T-helper 1 cell treated with Interleukin-12 subunit alpha and Interleukin-12 subunit beta and Interleukin-4 antibody, amounts not matched to agents 30 ng/mL and 1 ng/mL, for 36 hours (primary cell): ENCODE measurements at regions not wholly inside any gene's neighbourhood (a gene's known extent, or its start where the extent isn't known, plus 50 kb on each side); places are given as distances from the start of the nearest gene placed in this dataset.
"Not testable (repeated sequence)": the region's sequence is repeated elsewhere in the genome, so short reads cannot be mapped to it uniquely, and the experiment has no call there.

Source experiments
- intact Hi-C: fragments of 100-400 bp; cut with micrococcal nuclease; formaldehyde crosslinking; loops from one replicate; pipeline ENCODE4 v1.15.1; 2024

GRCh38 chr18:56443166-56443907, 195.1 kb downstream of the TXNL1 start:
- intact Hi-C loops, result no loop called here

DNA sequence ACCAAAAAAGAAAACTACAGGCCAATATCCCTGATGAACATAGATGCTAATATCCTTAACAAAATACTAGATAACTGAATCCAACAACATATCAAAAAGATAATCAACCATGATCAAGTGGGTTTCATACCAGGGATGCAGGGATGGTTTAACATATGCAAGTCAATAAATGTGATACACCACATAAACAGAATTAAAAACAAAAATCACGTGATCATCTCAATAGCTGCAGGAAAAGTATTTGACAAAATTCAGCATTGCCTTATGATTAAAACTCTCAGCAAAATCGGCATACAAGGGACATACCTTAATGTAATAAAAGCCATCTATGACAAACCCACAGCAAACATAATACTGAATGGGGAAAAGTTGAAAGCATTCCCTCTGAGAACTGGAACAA, 199.9 kb downstream of the TXNL1 start:
- intact Hi-C loops, result not testable (repeated sequence)

GRCh38 chr18:56436651-56437050, 201.7 kb downstream of the TXNL1 start:
- intact Hi-C loops, result no loop called here

DNA sequence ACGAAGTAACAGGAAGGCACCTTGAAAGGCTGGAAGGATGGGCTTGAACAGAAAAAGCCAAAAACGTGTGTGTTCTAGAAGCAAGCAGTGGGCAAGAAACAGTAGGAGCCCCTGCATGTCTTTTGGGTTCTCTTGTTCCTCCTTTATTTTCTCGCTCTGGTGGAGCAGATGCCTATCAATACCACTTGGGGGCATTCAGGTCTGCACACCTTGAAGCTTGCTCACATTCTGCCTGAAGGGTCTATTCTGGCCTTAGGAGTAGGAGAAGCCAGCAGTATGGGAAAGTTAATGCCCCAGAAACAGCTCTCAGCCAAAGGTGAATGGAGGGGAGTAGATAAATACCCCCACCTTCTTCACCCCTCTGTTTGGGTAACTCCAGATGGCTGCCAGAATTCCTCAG, 204.5 kb downstream of the TXNL1 start:
- intact Hi-C loops, result no loop called here

DNA sequence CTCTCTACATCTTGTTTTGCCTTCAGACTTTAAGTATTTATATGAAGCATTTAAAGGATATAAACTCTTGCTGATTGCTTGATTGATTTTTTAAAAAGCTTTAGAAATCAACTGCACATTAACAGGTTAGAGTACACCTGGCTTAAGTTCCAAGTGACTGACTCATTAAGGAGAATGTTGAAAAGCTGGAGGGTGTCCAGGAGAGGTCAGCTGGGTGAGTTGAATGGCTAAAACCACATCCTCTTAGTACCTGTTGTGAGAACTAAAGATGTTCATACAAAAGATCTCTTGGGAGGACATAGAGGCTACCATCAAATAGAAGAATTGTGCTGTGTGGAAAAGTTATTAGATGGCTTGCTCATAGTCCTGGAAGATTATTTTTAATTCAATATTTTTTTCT, 206.8 kb downstream of the TXNL1 start:
- intact Hi-C loops, result no loop called here

DNA sequence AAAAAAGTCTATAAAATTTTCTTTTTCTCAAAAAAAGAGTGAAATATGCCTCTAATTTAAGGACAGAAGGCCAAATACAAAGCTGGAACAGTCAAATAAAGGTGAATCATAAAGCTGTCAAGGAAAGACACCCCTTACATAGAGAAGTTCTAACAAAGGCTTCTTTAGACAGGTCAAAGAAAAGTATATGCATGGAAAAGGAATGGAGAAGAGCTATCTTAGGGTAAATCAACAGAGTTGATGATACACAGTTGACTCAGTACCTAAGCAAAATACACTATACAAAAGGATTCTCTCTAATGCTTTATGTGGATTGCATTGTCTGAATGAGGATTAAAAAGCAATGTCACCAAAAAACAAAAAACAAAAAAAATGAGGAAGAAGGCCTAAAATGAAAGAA, 214.8 kb downstream of the TXNL1 start:
- intact Hi-C loops, result no loop called here

GRCh38 chr18:56421647-56422046, 216.7 kb downstream of the TXNL1 start:
- intact Hi-C loops, result no loop called here

DNA sequence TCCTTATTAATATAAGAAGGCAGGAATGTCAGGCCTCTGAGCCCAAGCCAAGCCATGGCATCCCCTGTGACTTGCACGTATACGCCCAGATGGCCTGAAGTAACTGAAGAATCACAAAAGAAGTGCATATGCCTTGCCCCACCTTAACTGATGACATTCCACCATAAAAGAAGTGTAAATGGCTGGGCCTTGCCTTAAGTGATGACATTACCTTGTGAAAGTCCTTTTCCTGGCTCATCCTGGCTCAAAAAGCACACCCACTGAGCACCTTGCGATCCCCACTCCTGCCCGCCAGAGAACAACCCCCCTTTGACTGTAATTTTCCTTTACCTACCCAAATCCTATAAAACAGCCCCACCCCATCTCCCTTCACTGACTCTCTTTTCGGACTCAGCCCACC, 217.5 kb downstream of the TXNL1 start:
- intact Hi-C loops, result not testable (repeated sequence)

GRCh38 chr18:56414357-56414756, 224.0 kb downstream of the TXNL1 start:
- intact Hi-C loops, result no loop called here

DNA sequence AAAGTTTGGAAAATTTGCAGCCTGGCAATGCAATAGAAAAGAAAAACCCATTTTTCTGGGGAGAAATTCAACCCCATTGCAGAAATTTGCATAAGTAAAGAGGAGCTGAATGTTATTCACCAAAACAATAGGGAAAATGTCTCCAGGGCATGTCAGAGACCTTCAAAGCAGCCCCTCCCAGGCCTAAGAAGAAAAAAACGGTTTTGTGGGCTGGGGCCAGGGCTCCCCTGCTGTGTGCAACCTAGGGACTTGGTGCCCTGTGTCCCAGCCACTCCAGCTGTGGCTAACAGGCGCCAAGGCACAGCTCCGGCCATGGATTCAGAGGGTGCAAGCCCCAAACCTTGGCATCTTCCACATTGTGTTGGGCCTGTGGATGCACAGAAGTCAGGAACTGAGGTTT, 224.5 kb downstream of the TXNL1 start:
- intact Hi-C loops, result no loop called here

DNA sequence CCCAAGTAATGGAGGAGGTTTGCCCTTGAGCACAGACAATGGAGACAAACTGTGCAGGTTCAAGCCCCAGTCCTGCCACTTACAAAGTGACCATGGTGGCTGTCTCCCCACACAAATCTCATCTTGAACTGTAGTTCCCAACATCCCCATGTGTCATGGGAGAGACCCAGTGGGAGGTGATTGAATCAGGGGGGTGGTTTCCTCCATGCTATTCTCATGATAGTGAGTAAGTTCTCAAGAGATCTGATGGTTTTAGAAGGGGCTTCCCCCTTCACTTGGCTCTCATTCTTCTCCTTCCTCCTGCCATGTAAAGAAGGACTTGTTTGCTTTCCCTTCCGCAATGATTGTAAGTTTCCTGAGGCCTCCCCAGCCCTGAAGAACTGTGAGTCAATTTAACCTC, 225.4 kb downstream of the TXNL1 start:
- intact Hi-C loops, result no loop called here

GRCh38 chr18:56409736-56410135, 228.7 kb downstream of the TXNL1 start:
- intact Hi-C loops, result no loop called here

- intact Hi-C loops, result no loop called here
Measured at GRCh38 chr18:56407646-56408180, 230.7 kb downstream of the TXNL1 start.

DNA sequence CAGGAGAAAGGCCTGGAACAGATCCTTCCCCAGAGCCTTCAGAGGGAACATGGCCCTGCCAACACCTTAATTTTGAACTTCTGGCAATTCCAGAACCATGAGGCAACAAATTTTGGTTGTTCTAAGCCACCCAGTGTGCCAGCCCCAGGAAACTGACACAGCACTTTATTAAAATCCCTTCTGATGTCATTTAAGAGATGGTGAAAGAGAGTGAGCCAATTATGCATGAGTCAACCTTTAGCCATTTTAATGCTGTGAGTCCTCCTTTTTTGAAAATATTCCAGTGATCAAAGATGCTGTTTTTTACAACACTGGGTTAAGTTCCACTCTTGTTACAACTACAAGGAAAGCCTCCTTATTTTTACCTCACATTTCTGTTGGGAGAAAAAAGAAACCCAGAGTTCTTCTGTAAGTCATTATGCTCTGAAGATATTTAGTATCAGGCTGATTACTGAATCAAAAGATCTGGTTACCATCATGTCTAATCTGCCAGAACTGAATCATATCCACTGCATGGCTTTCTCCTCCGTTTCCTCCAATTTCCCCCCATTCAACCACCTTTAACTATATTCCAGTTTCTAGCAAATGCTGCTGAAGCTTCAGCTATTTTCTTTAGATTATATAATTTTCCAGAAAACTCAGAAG, 235.4 kb downstream of the TXNL1 start:
- intact Hi-C loops, result no loop called here

- intact Hi-C loops, result no loop called here
Measured at GRCh38 chr18:56393870-56394269, 244.5 kb downstream of the TXNL1 start.

DNA sequence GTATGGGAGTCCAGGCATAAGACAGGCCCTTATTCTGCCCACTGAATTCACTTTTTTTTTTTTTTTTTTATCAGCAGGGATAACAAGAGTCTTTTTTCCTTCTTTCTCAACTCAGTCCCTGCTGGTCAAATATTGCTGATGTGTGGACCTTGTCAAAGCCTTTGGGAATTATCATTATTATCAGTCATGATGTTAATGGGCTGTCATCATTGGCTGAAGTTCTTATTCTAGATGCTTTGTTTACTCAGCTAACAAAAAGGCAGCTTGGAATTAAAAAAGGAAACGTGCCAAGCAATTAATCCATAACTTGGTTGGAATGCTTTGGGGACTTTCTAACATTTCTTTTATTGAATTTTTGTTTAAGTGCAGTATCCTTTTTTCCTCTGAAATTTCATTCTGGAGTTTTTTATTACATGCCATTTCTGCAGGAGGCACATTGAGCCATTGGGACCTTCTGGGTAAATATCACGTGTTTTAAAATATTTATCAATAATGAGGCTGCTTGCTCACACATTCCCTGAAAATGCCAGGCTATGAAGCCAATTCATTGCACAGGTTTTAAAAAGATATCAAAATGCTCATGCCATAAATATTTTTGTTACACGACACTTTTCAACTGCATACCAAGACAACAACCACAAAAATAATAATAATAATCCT, 246.3 kb downstream of the TXNL1 start:
- intact Hi-C loops, result no loop called here

- intact Hi-C loops, result no loop called here
Measured at GRCh38 chr18:56390626-56391025, 247.8 kb downstream of the TXNL1 start.

- intact Hi-C loops, result no loop called here
Measured at GRCh38 chr18:56389190-56389589, 249.2 kb downstream of the TXNL1 start.

DNA sequence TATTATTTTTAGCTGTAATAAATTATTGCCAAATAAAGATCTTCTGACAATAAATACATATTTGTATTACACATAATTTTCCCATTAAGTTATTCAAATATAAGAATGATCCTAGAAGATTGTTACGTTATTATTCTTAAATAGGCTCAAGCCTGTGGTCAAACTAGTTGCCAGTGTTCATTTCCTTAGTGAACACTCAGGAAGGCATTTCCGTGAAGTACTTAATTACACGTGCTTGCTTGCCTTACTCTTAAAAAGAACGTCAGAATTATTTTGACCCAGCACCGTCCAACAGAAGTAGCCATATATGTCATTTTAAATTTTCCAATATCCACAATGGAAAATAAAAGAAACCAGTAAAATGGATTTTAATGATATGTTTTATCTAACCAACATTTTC, 249.8 kb downstream of the TXNL1 start:
- intact Hi-C loops, result no loop called here

GRCh38 chr18:56386856-56387255, 251.5 kb downstream of the TXNL1 start:
- intact Hi-C loops, result no loop called here

- intact Hi-C loops, result no loop called here
Measured at GRCh38 chr18:56383349-56383748, 255.0 kb downstream of the TXNL1 start.

- intact Hi-C loops, result no loop called here
Measured at GRCh38 chr18:56382541-56382940, 255.9 kb downstream of the TXNL1 start.
